ENCODE measurements at regions not wholly inside any gene's neighbourhood (a gene's known extent, or its start where the extent isn't known, plus 50 kb on each side); places are given as distances from the start of the nearest gene placed in this dataset.

GRCh38 chr14:82379291-82379690 is 845.6 kb upstream of the SEL1L start:
- DNase-seq (ENCODE audit: extremely low read depth, insufficient read length), result no peak
- Histone ChIP-seq H3K27me3 (replicated peaks; ENCODE audit: control insufficient read depth, insufficient read depth, low read length) (no peaks in the 10 kb centered on the region), H3K4me3 (replicated peaks; ENCODE audit: low read depth, low read length) (no peak overlapping the region), H3K36me3 (ENCODE audit: control insufficient read depth, insufficient read depth, low read length) (no peaks in the 10 kb centered on the region)
- TF ChIP-seq CTCF (IDR thresholded peaks at IDR 0.05; ENCODE audit: insufficient read depth, low read length, poor library complexity, severe bottlenecking), result no peak

GRCh38 chr14:82385048-82385447 is 851.4 kb upstream of the SEL1L start:
- no peak for DNase-seq (ENCODE audit: extremely low read depth, insufficient read length)
- no peaks in the 10 kb centered on the region for H3K36me3 ChIP-seq (ENCODE audit: control insufficient read depth, insufficient read depth, low read length)
- no peaks in the 10 kb centered on the region for H3K27me3 ChIP-seq (replicated peaks; ENCODE audit: control insufficient read depth, insufficient read depth, low read length)
- no peak for TF ChIP-seq CTCF (IDR thresholded peaks at IDR 0.05; ENCODE audit: insufficient read depth, low read length, poor library complexity, severe bottlenecking)
- H3K4me3 ChIP-seq (replicated peaks; ENCODE audit: low read depth, low read length), result no peak overlapping the region

- Histone ChIP-seq H3K4me3 (replicated peaks; ENCODE audit: low read depth, low read length) (no peak overlapping the region), H3K36me3 (ENCODE audit: control insufficient read depth, insufficient read depth, low read length) (no peaks in the 10 kb centered on the region), H3K27me3 (replicated peaks; ENCODE audit: control insufficient read depth, insufficient read depth, low read length) (no peaks in the 10 kb centered on the region)
- no peak for DNase-seq (ENCODE audit: extremely low read depth, insufficient read length)
- TF ChIP-seq CTCF (IDR thresholded peaks at IDR 0.05; ENCODE audit: insufficient read depth, low read length, poor library complexity, severe bottlenecking), result no peak
Measured at GRCh38 chr14:82387699-82388098, 854.0 kb upstream of the SEL1L start.

- Histone ChIP-seq H3K36me3 (ENCODE audit: control insufficient read depth, insufficient read depth, low read length) (no peaks in the 10 kb centered on the region), H3K27me3 (replicated peaks; ENCODE audit: control insufficient read depth, insufficient read depth, low read length) (no peaks in the 10 kb centered on the region), H3K4me3 (replicated peaks; ENCODE audit: low read depth, low read length) (no peak overlapping the region)
- no peak for DNase-seq (ENCODE audit: extremely low read depth, insufficient read length)
- TF ChIP-seq CTCF (IDR thresholded peaks at IDR 0.05; ENCODE audit: insufficient read depth, low read length, poor library complexity, severe bottlenecking), result no peak
Measured at GRCh38 chr14:82388488-82388887, 854.8 kb upstream of the SEL1L start.

DNA sequence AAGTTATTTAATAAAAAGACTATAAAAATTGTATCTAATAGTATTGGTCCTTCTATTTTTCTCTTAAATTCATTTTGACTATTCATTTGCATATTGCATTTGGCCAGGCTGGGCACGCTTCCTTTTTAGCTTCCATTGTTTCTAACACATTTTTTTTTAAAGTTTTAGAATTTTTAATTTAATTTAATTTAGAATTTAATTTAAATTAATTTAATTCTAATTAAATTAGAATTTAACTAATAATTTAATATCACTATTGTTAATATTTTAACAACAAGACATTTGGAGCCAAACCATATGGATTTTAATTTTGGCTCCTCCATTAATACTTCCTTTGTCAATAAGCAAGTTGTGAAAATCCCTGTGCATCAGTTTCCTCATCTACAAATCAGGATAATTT is 856.9 kb upstream of the SEL1L start:
- no peak overlapping the region for H3K4me3 ChIP-seq (replicated peaks; ENCODE audit: low read depth, low read length)
- no peaks in the 10 kb centered on the region for H3K27me3 ChIP-seq (replicated peaks; ENCODE audit: control insufficient read depth, insufficient read depth, low read length)
- DNase-seq (ENCODE audit: extremely low read depth, insufficient read length), result no peak
- H3K36me3 ChIP-seq (ENCODE audit: control insufficient read depth, insufficient read depth, low read length), result no peaks in the 10 kb centered on the region
- no peak for TF ChIP-seq CTCF (IDR thresholded peaks at IDR 0.05; ENCODE audit: insufficient read depth, low read length, poor library complexity, severe bottlenecking)

DNA sequence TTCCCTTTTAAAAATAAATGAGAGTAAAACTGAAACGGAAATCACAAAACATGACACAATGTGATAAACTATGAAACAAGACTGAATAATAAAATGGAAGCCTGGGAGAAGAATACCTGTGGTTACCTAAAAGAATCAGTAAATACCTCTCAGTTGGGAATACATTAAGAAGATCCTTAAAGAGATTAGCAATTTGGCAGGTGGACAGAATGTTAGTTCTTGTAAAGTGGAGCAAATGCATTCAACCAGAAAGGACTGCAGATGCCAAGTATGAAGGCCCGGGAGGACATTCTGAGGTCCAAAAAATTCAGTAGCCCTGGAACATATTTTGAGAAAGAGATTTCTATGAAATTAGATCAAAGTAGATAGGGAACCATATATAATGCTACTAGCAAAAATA is 861.3 kb upstream of the SEL1L start:
- Histone ChIP-seq H3K4me3 (replicated peaks; ENCODE audit: low read depth, low read length) (no peak overlapping the region), H3K36me3 (ENCODE audit: control insufficient read depth, insufficient read depth, low read length) (no peaks in the 10 kb centered on the region), H3K27me3 (replicated peaks; ENCODE audit: control insufficient read depth, insufficient read depth, low read length) (no peaks in the 10 kb centered on the region)
- DNase-seq (ENCODE audit: extremely low read depth, insufficient read length), result no peak
- no peak for TF ChIP-seq CTCF (IDR thresholded peaks at IDR 0.05; ENCODE audit: insufficient read depth, low read length, poor library complexity, severe bottlenecking)
